Central memory CD4-positive, alpha-beta T cell (primary cell): ENCODE measurements at regions not wholly inside any gene's neighbourhood (a gene's known extent, or its start where the extent isn't known, plus 50 kb on each side); places are given as distances from the start of the nearest gene placed in this dataset.

Experiments
- DNase-seq: peaks from one replicate; pipeline ENCODE4 v3.0.0; 2022

GRCh38 chr5:155211764-155212163 is 198.2 kb downstream of the KIF4B start:
- no peak for DNase-seq

DNA sequence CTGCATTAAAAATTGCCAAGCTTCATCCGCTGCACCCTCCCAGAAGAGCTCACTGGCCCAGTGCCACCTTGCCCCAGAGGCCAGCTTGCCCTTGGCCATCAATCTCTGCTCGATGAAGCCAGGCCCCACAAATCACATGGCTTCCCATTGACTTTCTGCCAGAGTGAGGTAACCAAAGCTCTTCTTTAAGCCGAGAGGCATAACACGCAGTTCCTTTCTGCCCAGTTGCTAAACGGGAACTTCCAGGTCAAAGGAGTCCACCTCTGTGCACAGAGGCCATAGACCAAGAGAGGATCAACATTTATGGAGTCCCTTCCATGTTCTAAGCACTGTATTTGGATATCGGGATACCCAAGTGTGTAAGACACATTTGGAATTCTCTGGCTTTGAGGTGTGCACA is 208.8 kb downstream of the KIF4B start:
- no peak for DNase-seq

DNA sequence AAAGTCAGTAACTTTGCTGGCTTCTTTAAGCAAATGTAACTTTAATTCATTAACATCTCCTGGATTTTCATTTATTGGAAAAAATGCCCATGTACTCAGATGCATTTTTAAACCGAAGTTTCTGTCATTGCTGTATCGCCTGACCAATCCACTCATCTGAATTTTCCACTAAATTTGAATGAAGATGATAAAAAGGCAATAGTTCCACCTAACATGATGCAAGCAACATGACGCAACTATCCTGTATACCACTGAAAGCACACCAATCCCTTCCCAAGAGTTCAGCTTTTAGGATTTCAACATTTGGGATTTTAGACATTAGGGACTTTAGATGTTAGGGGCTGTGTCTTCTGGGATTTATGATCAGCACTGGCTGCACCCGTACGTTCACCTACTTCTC is 215.6 kb downstream of the KIF4B start:
- no peak for DNase-seq

DNA sequence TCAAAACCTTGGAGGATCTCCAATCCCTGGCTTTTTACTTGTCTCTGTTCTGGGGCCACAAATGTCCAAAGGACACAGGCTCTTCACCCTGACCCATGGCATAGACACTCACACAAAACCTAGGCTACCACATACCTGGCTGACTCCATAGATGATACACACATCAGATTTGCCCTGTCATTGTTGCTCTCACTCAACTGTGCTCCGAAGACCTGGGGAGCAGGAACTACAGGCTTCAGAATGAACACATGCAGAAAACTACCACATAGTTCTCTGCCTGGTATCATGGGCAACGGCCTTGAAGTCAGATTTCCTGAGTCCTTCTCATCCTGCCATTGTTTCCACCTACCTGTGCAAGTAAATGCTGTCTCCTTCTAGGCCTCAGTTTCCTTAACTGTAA is 226.2 kb downstream of the KIF4B start:
- no peak for DNase-seq

DNA sequence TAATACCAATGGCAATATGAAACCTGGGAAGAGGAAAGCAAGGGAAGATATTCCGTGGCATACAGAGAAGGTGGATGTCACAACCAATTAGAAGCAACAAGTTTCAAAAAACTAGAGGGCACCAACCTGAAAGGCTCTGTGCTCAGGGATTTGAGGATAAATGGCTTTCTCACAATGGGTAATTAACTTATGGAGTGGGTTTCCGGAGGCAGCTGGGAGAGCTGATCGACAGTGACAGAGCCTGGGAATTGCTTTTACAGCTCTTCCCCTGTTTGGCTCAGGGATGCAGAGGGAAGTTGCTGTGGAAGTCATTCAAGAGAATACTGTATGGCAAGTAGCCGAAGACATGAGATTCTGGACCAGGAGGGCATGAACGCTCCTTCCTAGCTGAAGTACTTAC is 237.0 kb downstream of the KIF4B start:
- DNase-seq, result no peak

DNA sequence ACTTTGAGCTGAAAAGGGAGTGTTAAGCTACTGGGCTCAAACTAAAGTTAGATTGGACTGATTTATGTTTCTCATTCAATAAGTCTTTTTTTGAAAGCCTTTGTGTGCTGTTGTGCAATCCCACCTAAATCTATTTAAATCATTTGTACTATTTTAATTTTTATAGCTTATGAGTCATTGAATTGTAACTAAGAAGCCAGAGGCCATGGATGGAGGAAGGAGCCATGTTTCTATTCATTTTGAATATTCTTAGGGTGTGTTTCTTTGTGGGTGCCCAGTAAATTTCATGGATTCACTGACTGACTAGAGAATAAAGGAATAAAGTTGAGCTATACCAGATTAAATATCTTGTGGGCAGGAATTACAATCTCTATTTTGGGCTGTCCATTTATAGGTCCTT is 238.5 kb downstream of the KIF4B start:
- no peak for DNase-seq

DNA sequence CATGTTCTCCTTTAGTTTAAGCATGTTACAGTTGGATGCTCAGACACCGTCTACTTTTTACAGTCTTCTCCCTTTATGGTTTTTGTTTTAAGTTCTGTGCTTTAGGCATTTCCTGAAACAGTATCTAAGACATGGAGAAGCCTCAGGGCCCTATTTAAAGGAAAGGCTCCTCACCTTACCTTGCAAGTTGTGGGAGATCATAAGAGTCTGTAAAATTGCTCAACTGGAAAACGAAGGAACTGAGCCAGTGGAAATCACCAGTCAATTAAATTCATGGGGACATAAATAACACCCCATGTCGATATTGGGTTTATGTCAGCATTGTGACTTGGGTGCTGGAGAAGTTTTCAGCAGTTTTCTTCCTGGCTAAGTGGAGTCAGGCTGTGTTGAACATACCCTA is 239.2 kb downstream of the KIF4B start:
- DNase-seq, result no peak

- no peak for DNase-seq
Measured at GRCh38 chr5:155254399-155254798, 240.8 kb downstream of the KIF4B start.

DNA sequence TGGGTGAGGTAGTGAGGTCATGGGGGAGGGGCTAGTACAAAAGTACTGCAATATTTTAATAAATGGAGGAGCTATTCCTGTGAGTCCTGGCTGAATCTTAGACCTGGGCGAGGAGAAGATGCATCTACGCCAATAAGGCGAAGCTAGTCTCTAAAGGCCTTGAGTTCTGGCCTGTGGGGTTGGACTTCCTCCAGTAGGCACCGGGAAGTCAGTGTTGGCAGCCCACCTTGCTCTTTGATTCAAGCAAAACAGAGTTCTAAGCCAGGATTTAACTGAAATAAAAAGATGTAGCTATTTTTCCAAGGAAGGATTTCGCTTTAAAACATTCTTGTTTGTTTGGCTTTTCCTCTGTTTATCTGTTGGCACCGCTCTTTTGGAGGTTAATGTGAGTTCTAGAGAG is 244.6 kb downstream of the KIF4B start:
- DNase-seq, result no peak

GRCh38 chr5:155259648-155260047 is 246.1 kb downstream of the KIF4B start:
- DNase-seq, result no peak

GRCh38 chr5:155260798-155261197 is 247.2 kb downstream of the KIF4B start:
- no peak for DNase-seq

GRCh38 chr5:155263381-155263780 is 249.8 kb downstream of the KIF4B start:
- DNase-seq, result no peak

DNA sequence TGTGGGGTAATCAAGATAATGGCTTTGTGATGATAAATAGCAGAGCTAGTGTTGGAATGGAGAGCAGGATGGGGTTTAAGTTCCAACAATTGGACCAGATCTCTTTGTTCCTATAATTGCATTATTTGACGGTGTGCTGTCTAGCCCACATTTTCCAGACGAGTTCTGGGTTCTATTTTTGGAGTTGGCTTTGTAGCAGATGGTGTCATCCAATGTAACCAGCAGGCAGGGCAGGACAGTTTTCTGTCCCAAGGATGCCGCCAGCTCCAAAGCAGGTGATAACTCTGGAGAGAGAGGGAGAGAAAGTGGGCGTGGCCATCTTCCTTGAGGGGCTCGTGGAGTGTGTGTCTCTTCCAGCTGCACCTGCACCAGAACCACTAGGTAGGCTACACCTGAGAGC is 251.3 kb downstream of the KIF4B start:
- no peak for DNase-seq

GRCh38 chr5:155268770-155269425 is 255.3 kb downstream of the KIF4B start:
- no peak for DNase-seq

DNA sequence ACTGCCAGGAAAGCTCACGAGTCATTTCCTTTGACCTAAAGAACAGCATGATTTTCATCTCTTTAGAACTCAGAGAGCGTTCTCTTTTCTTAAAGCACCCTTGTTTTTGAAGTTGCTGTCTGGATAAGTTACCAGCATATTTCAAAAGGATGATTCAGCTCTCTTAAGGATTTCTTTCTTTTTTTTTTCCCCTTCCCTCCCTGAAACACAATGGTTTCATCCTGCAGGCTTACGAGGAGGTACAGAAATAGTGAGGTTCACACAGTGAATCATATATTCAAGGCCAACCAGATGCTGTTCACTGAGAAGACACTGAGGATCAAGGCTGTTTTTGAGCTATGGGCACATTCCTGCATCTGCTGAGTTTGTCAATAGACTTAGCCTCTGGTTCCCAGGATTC is 257.2 kb downstream of the KIF4B start:
- DNase-seq, result no peak

DNA sequence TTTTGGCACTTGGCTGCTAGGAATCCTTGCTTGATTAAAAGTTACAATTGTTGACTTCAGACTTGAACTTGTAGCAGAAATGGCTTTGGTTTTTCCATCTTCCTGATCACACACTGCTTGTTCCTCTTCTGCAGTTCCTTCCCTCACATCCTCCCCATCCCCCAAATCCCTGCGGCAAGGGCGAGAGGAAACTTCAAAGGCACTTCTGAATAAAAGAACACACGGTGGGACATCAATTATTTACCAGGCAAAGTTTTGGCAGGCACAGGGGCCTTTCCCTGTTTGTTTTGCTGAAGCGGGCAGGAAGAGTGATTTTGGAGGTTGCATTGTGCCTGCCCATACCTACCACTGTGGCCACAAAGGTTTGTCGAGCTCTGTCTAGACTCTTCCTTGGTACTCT is 260.9 kb downstream of the KIF4B start:
- no peak for DNase-seq

DNA sequence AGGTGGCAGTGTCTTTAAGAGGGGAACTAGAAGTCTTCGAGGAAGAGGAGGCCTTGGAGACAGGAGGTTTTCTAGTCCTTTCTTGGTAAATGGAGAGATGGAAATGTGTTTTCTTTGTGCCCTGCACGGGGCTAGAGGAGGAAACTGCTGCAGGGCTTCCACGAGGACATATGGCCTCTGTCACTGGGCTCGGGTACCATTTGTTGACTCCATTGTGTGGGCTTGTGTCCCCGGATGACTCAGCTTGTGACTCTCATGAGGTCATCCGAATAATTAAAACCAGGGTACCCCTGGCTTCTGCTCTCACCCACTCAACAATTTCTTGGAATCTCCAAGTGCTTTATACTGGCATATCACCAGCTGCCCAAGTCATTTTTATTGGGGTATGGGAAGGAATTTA is 261.7 kb downstream of the KIF4B start:
- no peak for DNase-seq

- no peak for DNase-seq
Measured at GRCh38 chr5:155276231-155276630, 262.7 kb downstream of the KIF4B start.

GRCh38 chr5:155278532-155278931 is 265.0 kb downstream of the KIF4B start:
- no peak for DNase-seq

- no peak for DNase-seq
Measured at GRCh38 chr5:155282503-155283107, 269.1 kb downstream of the KIF4B start.

DNA sequence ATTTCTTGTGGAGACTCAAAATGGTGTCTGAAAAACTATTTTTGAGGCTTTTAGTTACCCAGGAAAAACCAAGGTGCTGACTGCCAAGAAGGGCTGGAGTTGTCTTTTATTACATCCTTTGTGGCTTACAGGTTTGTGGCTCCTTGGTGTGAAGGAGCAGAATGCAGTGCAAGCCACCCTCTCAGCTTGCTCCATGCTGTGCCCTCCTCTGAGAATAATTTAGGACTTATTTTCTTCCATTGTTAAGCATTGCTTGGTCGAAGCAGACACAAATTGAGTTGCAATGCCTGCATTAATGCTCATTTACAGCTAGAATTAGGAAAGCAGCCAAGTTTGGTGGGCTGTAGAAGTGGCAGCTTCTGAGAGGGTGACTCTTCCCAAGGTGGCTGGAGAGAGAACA is 272.2 kb downstream of the KIF4B start:
- no peak for DNase-seq

GRCh38 chr5:155290937-155291336 is 277.4 kb downstream of the KIF4B start:
- no peak for DNase-seq

GRCh38 chr5:155293605-155294178 is 280.1 kb downstream of the KIF4B start:
- no peak for DNase-seq

DNA sequence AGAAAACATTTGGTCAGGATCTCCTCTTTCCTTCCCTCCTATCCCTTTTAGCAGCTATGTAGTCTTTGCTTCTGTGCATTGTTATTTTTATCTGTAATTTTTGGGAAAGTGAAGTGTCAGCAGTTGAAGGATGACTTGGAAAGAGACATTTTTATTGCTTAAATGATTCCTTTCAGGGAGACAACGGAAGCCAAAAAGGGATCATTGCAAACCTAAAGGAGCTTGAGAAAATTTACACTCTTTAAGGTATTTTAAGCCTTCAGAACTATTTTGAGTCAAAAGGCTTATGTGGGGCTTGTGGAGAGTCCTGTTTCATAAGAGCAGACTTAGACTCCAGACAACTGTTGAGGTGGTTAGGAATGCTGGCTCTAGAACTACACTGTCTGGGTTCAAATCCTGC is 281.6 kb downstream of the KIF4B start:
- DNase-seq, result no peak
